H1 (cell line): ENCODE measurements at regions not wholly inside any gene's neighbourhood (a gene's known extent, or its start where the extent isn't known, plus 50 kb on each side); places are given as distances from the start of the nearest gene placed in this dataset.
A peak's percentile ranks its signal among the peaks of the same experiment; 100 is the strongest.

Experiments used
- CTCF ChIA-PET: fragments of 300-600 bp; sonication (Branson Sonifier 250); formaldehyde crosslinking; loops from one replicate; lab custom pipeline; 2021; ENCODE audit not compliant: partially characterized antibody; lab: Charles Lee
- POLR2A ChIA-PET: fragments of 300-600 bp; sonication (Branson Sonifier 250); formaldehyde crosslinking; loops from one replicate; lab custom pipeline; 2021; ENCODE audit warnings: inconsistent platforms; ENCODE audit not compliant: partially characterized antibody; lab: Charles Lee
- DNase-seq, 2 experiments: peaks; one replicate each; pipeline versions ENCODE4 v3.0.0 to v3.0.0-alpha.2; 2010 to 2022; ENCODE audit warnings: low spot score in 2 of 2, low read depth in 1 of 2, mixed read lengths in 1 of 2
- FAIRE-seq: peaks from 2 replicates; lab custom pipeline; 2011; peaks lifted over from hg19 to GRCh38; lab: Jason Lieb, UNC
- H2AFZ ChIP-seq: 2 replicates; pipeline ENCODE4 v1.8.1; 2012; ENCODE audit warnings: low read length, inconsistent platforms
- H2AK5ac ChIP-seq: 2 replicates; pipeline ENCODE4 v1.6.1; 2013; ENCODE audit warnings: low read depth, low read length
- H2BK120ac ChIP-seq: replicated peaks from 2 replicates; pipeline ENCODE3; 2013; ENCODE audit warnings: low read depth, low read length, inconsistent platforms
- H2BK12ac ChIP-seq: 2 replicates; pipeline ENCODE4 v1.6.1; 2013; ENCODE audit warnings: low read depth, low read length
- H2BK15ac ChIP-seq: 2 replicates; pipeline ENCODE4 v1.6.1; 2013; ENCODE audit warnings: low read length
- H2BK20ac ChIP-seq: 2 replicates; pipeline ENCODE4 v1.6.1; 2013; ENCODE audit warnings: low read length
- H2BK5ac ChIP-seq: 2 replicates; pipeline ENCODE4 v1.6.1; 2013; ENCODE audit warnings: low read depth, low read length
- H3K14ac ChIP-seq: 2 replicates; pipeline ENCODE4 v1.6.1; 2013; ENCODE audit warnings: inconsistent platforms; ENCODE audit not compliant: insufficient read length
- H3K18ac ChIP-seq: 2 replicates; pipeline ENCODE4 v1.6.1; 2013; ENCODE audit warnings: low read length; ENCODE audit errors: extremely low read depth
- H3K23ac ChIP-seq: 2 replicates; pipeline ENCODE4 v1.6.1; 2013; ENCODE audit warnings: inconsistent platforms; ENCODE audit not compliant: insufficient read length
- H3K23me2 ChIP-seq: 2 replicates; pipeline ENCODE4 v1.6.1; 2013; ENCODE audit warnings: low read depth, low read length
- H3K27ac ChIP-seq: 2 replicates; pipeline ENCODE4 v1.6.1; 2011; ENCODE audit warnings: low read depth, low read length, inconsistent platforms
- H3K27me3 ChIP-seq, 4 experiments: replicated peaks in 1 of 4; 1 replicate in 1 of 4; 2 replicates in 3 of 4; pipeline versions ENCODE4 v1.6.1 to v1.8.1; 2011 to 2013; ENCODE audit warnings: low read length in 3 of 4, mild to moderate bottlenecking in 3 of 4, inconsistent platforms in 2 of 4, mixed read lengths in 2 of 4, moderate library complexity in 1 of 4; ENCODE audit not compliant: control insufficient read depth in 3 of 4, insufficient read depth in 3 of 4; ENCODE audit errors: extremely low read depth in 1 of 4
- H3K36me3 ChIP-seq, 4 experiments: 2 replicates each; pipeline versions ENCODE4 v1.6.1 to v1.8.1; 2011 to 2013; ENCODE audit warnings: mild to moderate bottlenecking in 4 of 4, low read length in 3 of 4, moderate library complexity in 2 of 4, control low read depth in 1 of 4, inconsistent platforms in 1 of 4; ENCODE audit not compliant: insufficient read depth in 4 of 4, control insufficient read depth in 2 of 4
- H3K4ac ChIP-seq: replicated peaks from 2 replicates; pipeline ENCODE3; 2013; ENCODE audit warnings: low read length, low read depth, mixed read lengths, inconsistent platforms; ENCODE audit not compliant: insufficient read length
- H3K4me1 ChIP-seq, 4 experiments: replicated peaks in 1 of 4; 1 replicate in 1 of 4; 2 replicates in 3 of 4; pipeline versions ENCODE4 v1.6.1 to v1.8.1; 2011 to 2013; ENCODE audit warnings: low read length in 3 of 4, inconsistent platforms in 2 of 4, mixed read lengths in 1 of 4; ENCODE audit not compliant: insufficient read depth in 4 of 4, control insufficient read depth in 3 of 4
- H3K4me2 ChIP-seq, 2 experiments: 2 replicates each; pipeline versions ENCODE4 v1.6.1 to v1.8.1; 2011 to 2013; ENCODE audit warnings: low read depth in 2 of 2, low read length in 2 of 2, control low read depth in 1 of 2, inconsistent platforms in 1 of 2, mild to moderate bottlenecking in 1 of 2; ENCODE audit not compliant: insufficient read depth in 1 of 2
- H3K4me3 ChIP-seq, 4 experiments: fragments of 200-600, 300-600 bp in 1 of 4; sonication (generic), shearing (Covaris generic), sonication (Bioruptor Twin) in 1 of 4; 2 replicates each; pipeline versions ENCODE4 v1.5.1 to v1.8.1; 2011 to 2016; ENCODE audit warnings: low read length in 4 of 4, low read depth in 3 of 4, control low read depth in 2 of 4, inconsistent platforms in 2 of 4, mild to moderate bottlenecking in 2 of 4, mixed read lengths in 1 of 4, moderate library complexity in 1 of 4; ENCODE audit not compliant: insufficient read depth in 2 of 4; ENCODE audit errors: extremely low read depth in 1 of 4
- H3K56ac ChIP-seq: replicated peaks from 2 replicates; pipeline ENCODE3; 2013; ENCODE audit warnings: low read depth, mild to moderate bottlenecking, mixed read lengths, low read length, inconsistent platforms; ENCODE audit not compliant: insufficient read length
- H3K79me1 ChIP-seq: 2 replicates; pipeline ENCODE4 v1.6.1; 2013; ENCODE audit warnings: low read depth, low read length, control low read depth
- H3K79me2 ChIP-seq, 2 experiments: 2 replicates each; pipeline versions ENCODE4 v1.6.1 to v1.8.1; 2012 to 2013; ENCODE audit warnings: low read length in 2 of 2, mild to moderate bottlenecking in 2 of 2, inconsistent platforms in 1 of 2; ENCODE audit not compliant: insufficient read depth in 2 of 2, control insufficient read depth in 1 of 2
- H3K9ac ChIP-seq, 4 experiments: replicated peaks in 1 of 4; 1 replicate in 1 of 4; 2 replicates in 3 of 4; pipeline versions ENCODE4 v1.6.1 to v1.8.1; 2011 to 2013; ENCODE audit warnings: low read depth in 3 of 4, low read length in 3 of 4, control low read depth in 2 of 4, mild to moderate bottlenecking in 2 of 4, moderate library complexity in 2 of 4, inconsistent platforms in 1 of 4; ENCODE audit errors: extremely low read depth in 1 of 4
- H3K9me3 ChIP-seq, 2 experiments: 2 replicates each; pipeline versions ENCODE4 v1.6.1 to v1.8.1; 2012 to 2013; ENCODE audit warnings: mild to moderate bottlenecking in 2 of 2, moderate library complexity in 2 of 2, control low read depth in 1 of 2, inconsistent platforms in 1 of 2, low read depth in 1 of 2, low read length in 1 of 2, mixed read lengths in 1 of 2; ENCODE audit not compliant: insufficient read depth in 2 of 2
- H4K20me1 ChIP-seq, 2 experiments: replicated peaks in 1 of 2; 2 replicates each; pipeline versions ENCODE3 to v1.8.1; 2011 to 2013; ENCODE audit warnings: inconsistent platforms in 2 of 2, low read length in 2 of 2, mild to moderate bottlenecking in 1 of 2; ENCODE audit not compliant: insufficient read depth in 2 of 2, control insufficient read depth in 1 of 2
- H4K5ac ChIP-seq: 2 replicates; pipeline ENCODE4 v1.6.1; 2013; ENCODE audit warnings: low read length, low read depth, mixed read lengths, inconsistent platforms; ENCODE audit not compliant: insufficient read length
- H4K8ac ChIP-seq: 2 replicates; pipeline ENCODE4 v1.8.0; 2013; ENCODE audit warnings: mild to moderate bottlenecking, moderate library complexity, low read length, inconsistent platforms; ENCODE audit not compliant: insufficient read depth; ENCODE audit errors: extremely low read depth
- H4K91ac ChIP-seq: replicated peaks from 2 replicates; pipeline ENCODE3; 2013; ENCODE audit warnings: low read length, mixed read lengths, inconsistent platforms; ENCODE audit not compliant: insufficient read length
- ASH2L ChIP-seq: fragments of 200-600, 300-600 bp; sonication (generic); IDR thresholded peaks from one replicate; pipeline ENCODE4 v1.7.1; 2017; ENCODE audit warnings: low read length
- CEBPB ChIP-seq: IDR thresholded peaks from 2 replicates; pipeline ENCODE4 v1.6.1; 2012; ENCODE audit warnings: low read depth, low read length
- CHD2 ChIP-seq: IDR thresholded peaks from 2 replicates; pipeline ENCODE4 v1.6.1; 2012; ENCODE audit warnings: low read length, improper control_type of control experiment
- EGR1 ChIP-seq: IDR thresholded peaks from 2 replicates; pipeline ENCODE4 v1.6.1; 2011; ENCODE audit warnings: low read depth, low read length, borderline replicate concordance
- MAX ChIP-seq: IDR thresholded peaks from 2 replicates; pipeline ENCODE4 v1.6.1; 2012; ENCODE audit warnings: inconsistent platforms
- NANOG ChIP-seq: IDR thresholded peaks from 2 replicates; pipeline ENCODE4 v1.6.1; 2011; ENCODE audit warnings: low read length, low read depth, mild to moderate bottlenecking, inconsistent platforms; ENCODE audit not compliant: insufficient read depth, poor library complexity, severe bottlenecking
- PHF8 ChIP-seq: fragments of 200-600 bp; sonication (generic); conservative IDR thresholded peaks from 2 replicates; pipeline ENCODE4 v1.7.1; 2012; ENCODE audit warnings: low read depth, mild to moderate bottlenecking, inconsistent platforms, low read length, moderate library complexity
- RXRA ChIP-seq: IDR thresholded peaks from 2 replicates; pipeline ENCODE4 v1.6.1; 2011; ENCODE audit warnings: low read depth, mild to moderate bottlenecking, low read length, moderate library complexity; ENCODE audit not compliant: insufficient read depth
- SAP30 ChIP-seq: fragments of 300-600 bp; sonication (generic); IDR thresholded peaks from 2 replicates; pipeline ENCODE4 v1.7.1; 2012; ENCODE audit warnings: low read length, moderate library complexity, mild to moderate bottlenecking, inconsistent platforms; ENCODE audit not compliant: insufficient read depth, insufficient replicate concordance
- SIN3A ChIP-seq, 2 experiments: IDR thresholded peaks in 1 of 2; conservative IDR thresholded peaks in 1 of 2; 2 replicates each; pipeline ENCODE4 v1.6.1; 2011 to 2012; ENCODE audit warnings: low read length in 2 of 2, improper control_type of control experiment in 1 of 2, low read depth in 1 of 2, mild to moderate bottlenecking in 1 of 2
- TBP ChIP-seq: IDR thresholded peaks from 2 replicates; pipeline ENCODE4 v1.6.1; 2011; ENCODE audit warnings: low read depth, low read length, improper control_type of control experiment
- YY1 ChIP-seq: IDR thresholded peaks from 2 replicates; pipeline ENCODE4 v1.6.1; 2011; ENCODE audit warnings: low read depth, mild to moderate bottlenecking, low read length
- WGBS, 2 experiments: shearing (Covaris generic) in 1 of 2; methylation state at CpG; one replicate each; pipeline versions ENCODE4 v1.1.6 to v1.1.7; 2013 to 2015; ENCODE audit warnings: low lambda C conversion rate in 2 of 2, mixed read lengths in 2 of 2, inconsistent platforms in 1 of 2, low coverage in 1 of 2, missing lambda C conversion rate in 1 of 2; ENCODE audit not compliant: insufficient replicate concordance in 2 of 2, insufficient coverage in 1 of 2, insufficient read length in 1 of 2; ENCODE audit errors: extremely low coverage in 1 of 2, missing lambda C conversion rate in 1 of 2; 5-methylcytosine and 5-hydroxymethylcytosine counted together
- TF ChIP-seq, protein P1 (sequence below): IDR thresholded peaks from 2 replicates; pipeline ENCODE4 v1.6.1; 2011; ENCODE audit warnings: low read depth, mild to moderate bottlenecking, low read length; ENCODE audit not compliant: insufficient read depth

GRCh38 chr1:34655875-34656240, 99.0 kb upstream of the GJB5 start:
- H3K4ac ChIP-seq: no peak overlapping the region
- H3K36me3 ChIP-seq: no peaks in the 10 kb centered on the region
- H3K27me3 ChIP-seq: no peaks in the 10 kb centered on the region
- no peak overlapping the region for H2BK20ac ChIP-seq
- POLR2A ChIA-PET: interaction anchor here (1.3 kb wide), 1 partner anchor 11 kb away, joined by 3 read pairs; no protein-coding TSS in a partner anchor
- H3K4me1 ChIP-seq: peaks cover 6 to 28% (median 20%) of the 10 kb centered on the region in 4 experiments
- no peak overlapping the region for H3K23ac ChIP-seq
- no peak overlapping the region for H4K91ac ChIP-seq
- no peaks in the 10 kb centered on the region for H3K9me3 ChIP-seq
- no peak overlapping the region for H2BK15ac ChIP-seq
- H2BK120ac ChIP-seq: no peak overlapping the region
- no peaks in the 10 kb centered on the region for H4K20me1 ChIP-seq
- H2AFZ ChIP-seq: no peak overlapping the region
- H4K5ac ChIP-seq: no peak overlapping the region
- H3K9ac ChIP-seq: no peak overlapping the region
- CTCF ChIA-PET: interaction anchor here (1.1 to 1.2 kb wide), 2 partner anchors 87 to 246 kb away, joined by 3 to 4 read pairs; no protein-coding TSS in a partner anchor
- whole genome bisulfite sequencing, 2 experiments: 57% methylated on average over 4 of the region's 4 CpGs; no CpG with 5 or more reads in 1 of the 2 experiments
- FAIRE-seq (no peak), DNase-seq (no peak)
- no peaks in the 10 kb centered on the region for H3K23me2 ChIP-seq
- no peak overlapping the region for H2BK5ac ChIP-seq
- peak overlapping the region; percentile 31; the same call in 1 of the 2 replicates for H4K8ac ChIP-seq
- no peak overlapping the region for H2AK5ac ChIP-seq
- no peak overlapping the region for H3K18ac ChIP-seq
- H3K79me1 ChIP-seq: no peaks in the 10 kb centered on the region
- H3K56ac ChIP-seq: no peak overlapping the region
- H3K4me3 ChIP-seq: no peak overlapping the region
- no peak overlapping the region; the same call in 1 of the 2 replicates for H2BK12ac ChIP-seq
- peak overlapping the region; percentile 40 to 56; a peak in 3 of 4 replicates for H3K4me2 ChIP-seq
- H3K79me2 ChIP-seq: no peaks in the 10 kb centered on the region
- no peak overlapping the region for H3K14ac ChIP-seq
- H3K27ac ChIP-seq: no peak overlapping the region
- no peak for TF ChIP-seq RXRA
- no peak for TF ChIP-seq TBP
- TF ChIP-seq EGR1: no peak
- TF ChIP-seq CEBPB: no peak
- TF ChIP-seq CHD2: no peak
- TF ChIP-seq MAX: no peak
- TF ChIP-seq, protein P1, sequence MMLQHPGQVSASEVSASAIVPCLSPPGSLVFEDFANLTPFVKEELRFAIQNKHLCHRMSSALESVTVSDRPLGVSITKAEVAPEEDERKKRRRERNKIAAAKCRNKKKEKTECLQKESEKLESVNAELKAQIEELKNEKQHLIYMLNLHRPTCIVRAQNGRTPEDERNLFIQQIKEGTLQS: no peak
- no peak for TF ChIP-seq ASH2L
- no peak for TF ChIP-seq SAP30
- TF ChIP-seq YY1: no peak
- TF ChIP-seq SIN3A (conservative IDR thresholded peaks at IDR 0.05 in 1 of 2, IDR thresholded peaks at IDR 0.05 in 1 of 2; ENCODE audit: low read depth in 1 of 2, low read length in 2 of 2): no peak
- no peak for TF ChIP-seq PHF8
- no peak for TF ChIP-seq NANOG
